Activated B cell treated with CpG ODN at 0.5 μM for 24 hours (primary cell): ENCODE measurements at regions not wholly inside any gene's neighbourhood (a gene's known extent, or its start where the extent isn't known, plus 50 kb on each side); places are given as distances from the start of the nearest gene placed in this dataset.

ENCODE experiments used
- ATAC-seq: fragments of 200-7000 bp; cut with Tn5 transposase; one replicate; pipeline ENCODE4 v1.10.0; 2021; ENCODE audit warnings: low read depth, mild to moderate bottlenecking, moderate library complexity
- CTCF ChIA-PET: fragments of 350-600 bp; sonication (Branson Sonifier 250); formaldehyde crosslinking; loops from one replicate; lab custom pipeline; 2021; ENCODE audit warnings: antibody characterized with exemption; lab: Charles Lee
- POLR2A ChIA-PET: fragments of 350-600 bp; sonication (Branson Sonifier 250); formaldehyde crosslinking; loops from one replicate; lab custom pipeline; 2021; ENCODE audit warnings: antibody characterized with exemption; lab: Charles Lee
- DNase-seq: peaks from one replicate; pipeline ENCODE4 v3.0.0; 2022
- H3K27ac Mint-ChIP-seq: one replicate; pipeline ENCODE4 v1.8.0; 2020; ENCODE audit warnings: mixed read lengths
- H3K27me3 Mint-ChIP-seq: one replicate; pipeline ENCODE4 v1.8.0; 2021; ENCODE audit warnings: mixed read lengths
- H3K36me3 Mint-ChIP-seq: one replicate; pipeline ENCODE4 v1.8.0; 2021; ENCODE audit warnings: low read depth, mixed read lengths
- H3K4me1 Mint-ChIP-seq: one replicate; pipeline ENCODE4 v1.8.0; 2021; ENCODE audit warnings: mixed read lengths
- H3K4me3 Mint-ChIP-seq: one replicate; pipeline ENCODE4 v1.8.0; 2020; ENCODE audit warnings: mild to moderate bottlenecking, mixed read lengths
- H3K9me3 Mint-ChIP-seq: one replicate; pipeline ENCODE4 v1.8.0; 2020; ENCODE audit warnings: mixed read lengths
- CTCF ChIP-seq: fragments of 200-600 bp; IDR thresholded peaks from one replicate; pipeline ENCODE4 v1.8.0; 2022; ENCODE audit warnings: antibody characterized with exemption, mild to moderate bottlenecking
- intact Hi-C: fragments of 100-400 bp; cut with micrococcal nuclease; formaldehyde crosslinking; loops from one replicate; pipeline ENCODE4 v1.15.1; 2024

- ChIA-PET CTCF (no interaction called here), POLR2A (no interaction called here)
- no peaks in the 10 kb centered on the region for H3K4me1 Mint-ChIP-seq
- no peaks in the 10 kb centered on the region for H3K9me3 Mint-ChIP-seq
- TF ChIP-seq CTCF: no peak
- H3K4me3 Mint-ChIP-seq: no peak overlapping the region
- intact Hi-C loops: no loop called here
- no peak overlapping the region for H3K27ac Mint-ChIP-seq
- ATAC-seq (no peak), DNase-seq (no peak)
- H3K36me3 Mint-ChIP-seq: no peaks in the 10 kb centered on the region
- H3K27me3 Mint-ChIP-seq: no peaks in the 10 kb centered on the region
Observed at GRCh38 chr2:150293771-150294170, 193.7 kb downstream of the RND3 start.

- intact Hi-C loops: no loop called here
- ChIA-PET POLR2A (no interaction called here), CTCF (no interaction called here)
- no peak for TF ChIP-seq CTCF
- Mint-ChIP-seq H3K4me3 (no peak overlapping the region), H3K27me3 (no peaks in the 10 kb centered on the region), H3K9me3 (peaks cover 2% of the 10 kb centered on the region), H3K27ac (no peak overlapping the region), H3K4me1 (no peaks in the 10 kb centered on the region), H3K36me3 (no peaks in the 10 kb centered on the region)
- ATAC-seq: no peak
- DNase-seq: no peak
Observed at GRCh38 chr2:150292807-150293206, 194.7 kb downstream of the RND3 start.

GRCh38 chr2:150292192-150292591 lies 195.3 kb downstream of the RND3 start:
- intact Hi-C loops: no loop called here
- no peak for TF ChIP-seq CTCF
- CTCF ChIA-PET: no interaction called here
- H3K27ac Mint-ChIP-seq: no peak overlapping the region
- POLR2A ChIA-PET: no interaction called here
- no peaks in the 10 kb centered on the region for H3K36me3 Mint-ChIP-seq
- no peak for DNase-seq
- H3K27me3 Mint-ChIP-seq: no peaks in the 10 kb centered on the region
- no peak overlapping the region for H3K4me3 Mint-ChIP-seq
- ATAC-seq: no peak
- no peaks in the 10 kb centered on the region for H3K4me1 Mint-ChIP-seq
- H3K9me3 Mint-ChIP-seq: peaks cover 2% of the 10 kb centered on the region

GRCh38 chr2:150286730-150287362 lies 200.6 kb downstream of the RND3 start:
- Mint-ChIP-seq H3K4me3 (no peak overlapping the region), H3K36me3 (no peaks in the 10 kb centered on the region), H3K27me3 (no peaks in the 10 kb centered on the region), H3K4me1 (no peaks in the 10 kb centered on the region), H3K9me3 (peaks cover 2% of the 10 kb centered on the region), H3K27ac (no peak overlapping the region)
- ATAC-seq (no peak), DNase-seq (no peak)
- no peak for TF ChIP-seq CTCF
- CTCF ChIA-PET: no interaction called here
- intact Hi-C loops: no loop called here
- POLR2A ChIA-PET: no interaction called here

GRCh38 chr2:150284116-150284515 lies 203.4 kb downstream of the RND3 start:
- ChIA-PET CTCF (no interaction called here), POLR2A (no interaction called here)
- TF ChIP-seq CTCF: no peak
- Mint-ChIP-seq H3K27ac (no peak overlapping the region), H3K36me3 (no peaks in the 10 kb centered on the region), H3K27me3 (no peaks in the 10 kb centered on the region), H3K9me3 (peaks cover 3% of the 10 kb centered on the region), H3K4me3 (no peak overlapping the region), H3K4me1 (no peaks in the 10 kb centered on the region)
- DNase-seq: no peak
- ATAC-seq: no peak
- intact Hi-C loops: no loop called here
